HG02623 (cell line): ENCODE measurements at regions not wholly inside any gene's neighbourhood (a gene's known extent, or its start where the extent isn't known, plus 50 kb on each side); places are given as distances from the start of the nearest gene placed in this dataset.
"Not testable (repeated sequence)": the region's sequence is repeated elsewhere in the genome, so short reads cannot be mapped to it uniquely, and the experiment has no call there.

Experiments
- ATAC-seq: cut with Tn5 transposase; IDR thresholded peaks from one replicate; pipeline ENCODE4 v1.9.1; 2021; ENCODE audit warnings: moderate library complexity; ENCODE audit not compliant: unreplicated experiment

GRCh38 chr7:119037941-119038340 is 813.4 kb downstream of the ANKRD7 start:
- no peak for ATAC-seq

- no peak for ATAC-seq
Measured at GRCh38 chr7:119046068-119046467, 821.6 kb downstream of the ANKRD7 start.

GRCh38 chr7:119065966-119066365 is 841.5 kb downstream of the ANKRD7 start:
- no peak for ATAC-seq

- no peak for ATAC-seq
Measured at GRCh38 chr7:119086026-119086425, 861.5 kb downstream of the ANKRD7 start.

GRCh38 chr7:119090851-119091250 is 866.3 kb downstream of the ANKRD7 start:
- ATAC-seq: no peak

GRCh38 chr7:119096683-119097082 is 872.2 kb downstream of the ANKRD7 start:
- ATAC-seq: no peak

- ATAC-seq: not testable (repeated sequence)
Measured at GRCh38 chr7:119100611-119101258, 876.2 kb downstream of the ANKRD7 start.

- ATAC-seq: no peak
Measured at GRCh38 chr7:119102291-119102690, 877.8 kb downstream of the ANKRD7 start.

- ATAC-seq: no peak
Measured at GRCh38 chr7:119105381-119105780, 880.9 kb downstream of the ANKRD7 start.

- ATAC-seq: no peak
Measured at GRCh38 chr7:119123326-119123725, 898.8 kb downstream of the ANKRD7 start.

GRCh38 chr7:119127706-119128105 is 903.2 kb downstream of the ANKRD7 start:
- ATAC-seq: no peak

GRCh38 chr7:119132436-119132835 is 907.9 kb downstream of the ANKRD7 start:
- ATAC-seq: no peak

- no peak for ATAC-seq
Measured at GRCh38 chr7:119167431-119167830, 942.9 kb downstream of the ANKRD7 start.

GRCh38 chr7:119172043-119172442 is 947.5 kb downstream of the ANKRD7 start:
- no peak for ATAC-seq

GRCh38 chr7:119175911-119176627 is 951.6 kb downstream of the ANKRD7 start:
- ATAC-seq: peak; percentile 73

GRCh38 chr7:119177863-119178262 is 953.4 kb downstream of the ANKRD7 start:
- ATAC-seq: no peak

GRCh38 chr7:119184124-119184788 is 959.8 kb downstream of the ANKRD7 start:
- ATAC-seq: no peak

- no peak for ATAC-seq
Measured at GRCh38 chr7:119196183-119196582, 971.7 kb downstream of the ANKRD7 start.

- no peak for ATAC-seq
Measured at GRCh38 chr7:119197172-119197876, 972.8 kb downstream of the ANKRD7 start.

- ATAC-seq: peak; percentile 96
Measured at GRCh38 chr7:119197877-119198527, 973.5 kb downstream of the ANKRD7 start.

- no peak for ATAC-seq
Measured at GRCh38 chr7:119219663-119220062, 995.2 kb downstream of the ANKRD7 start.
